SK-N-MC (cell line): ENCODE measurements at regions not wholly inside any gene's neighbourhood (a gene's known extent, or its start where the extent isn't known, plus 50 kb on each side); places are given as distances from the start of the nearest gene placed in this dataset.

ENCODE experiments used
- EZH2 ChIP-seq: fragments of 200-600 bp; sonication (generic); IDR thresholded peaks from one replicate; pipeline ENCODE4 v1.6.1; 2017; ENCODE audit warnings: antibody characterized with exemption
- FOXP2 ChIP-seq: optimal IDR thresholded peaks from 2 replicates; pipeline ENCODE3; 2011; ENCODE audit warnings: mild to moderate bottlenecking, moderate library complexity; ENCODE audit not compliant: insufficient read depth; ENCODE audit errors: extremely low read length, control extremely low read depth
- POLR2AphosphoS5 ChIP-seq: IDR thresholded peaks from 2 replicates; pipeline ENCODE4 v1.6.1; 2012; ENCODE audit warnings: mild to moderate bottlenecking, low read depth, low read length, borderline replicate concordance

- TF ChIP-seq POLR2AphosphoS5 (no peak), EZH2 (no peak), FOXP2 (no peak)
Measured at GRCh38 chr2:66814916-66815315, 380.0 kb downstream of the MEIS1 start.
